Panc1 (cell line): ENCODE measurements at regions not wholly inside any gene's neighbourhood (a gene's known extent, or its start where the extent isn't known, plus 50 kb on each side); places are given as distances from the start of the nearest gene placed in this dataset.

ENCODE experiments used
- ATAC-seq: fragments of 200-7000 bp; cut with Tn5 transposase; 2 replicates; pipeline ENCODE4 v1.9.1; 2020; ENCODE audit warnings: mild to moderate bottlenecking, moderate library complexity
- BruUV-seq: library from RNA; stranded (reverse); fragments of 400-500 nt; replicated peaks from 2 replicates; lab custom pipeline; 2021; lab: Mats Ljungman, UMichigan
- CTCF ChIA-PET: fragments of 300-600 bp; sonication (Branson Sonifier 250); formaldehyde crosslinking; loops from one replicate; lab custom pipeline; 2022; ENCODE audit warnings: antibody characterized with exemption; lab: Charles Lee
- POLR2A ChIA-PET: fragments of 300-600 bp; sonication (Branson Sonifier 250); formaldehyde crosslinking; loops from one replicate; lab custom pipeline; 2022; ENCODE audit warnings: antibody characterized with exemption; lab: Charles Lee
- DNase-seq: peaks from one replicate; pipeline ENCODE4 v3.0.0-alpha.2; 2010; ENCODE audit warnings: low read depth, low spot score
- H3K27ac ChIP-seq: 2 replicates; pipeline ENCODE4 v1.5.1; 2011; ENCODE audit warnings: mild to moderate bottlenecking, low read length, inconsistent platforms
- H3K27me3 ChIP-seq: fragments of 200-500 bp; sonication (Bioruptor generic); 2 replicates; pipeline ENCODE4 v1.6.0; 2014; ENCODE audit warnings: low read length, inconsistent platforms; ENCODE audit not compliant: control insufficient read depth, insufficient read depth
- H3K36me3 ChIP-seq: fragments of 200-500 bp; sonication (Bioruptor generic); 2 replicates; pipeline ENCODE4 v1.5.1; 2014; ENCODE audit warnings: inconsistent platforms, mild to moderate bottlenecking, low read length, moderate library complexity; ENCODE audit not compliant: control insufficient read depth, insufficient read depth
- H3K4me1 ChIP-seq: 2 replicates; pipeline ENCODE4 v1.5.1; 2011; ENCODE audit warnings: inconsistent platforms, mild to moderate bottlenecking, low read length, moderate library complexity; ENCODE audit not compliant: control insufficient read depth, insufficient read depth
- H3K4me3 ChIP-seq, 2 experiments: 2 replicates each; pipeline ENCODE4 v1.5.1; 2011 to 2012; ENCODE audit warnings: low read depth in 2 of 2, low read length in 2 of 2, mild to moderate bottlenecking in 2 of 2, inconsistent platforms in 1 of 2, moderate library complexity in 1 of 2
- H3K9me3 ChIP-seq: fragments of 200-500 bp; sonication (Bioruptor generic); 2 replicates; pipeline ENCODE4 v1.5.1; 2014; ENCODE audit warnings: low read depth, mild to moderate bottlenecking, inconsistent platforms, low read length, moderate library complexity; ENCODE audit not compliant: control insufficient read depth, insufficient read depth
- POLR2AphosphoS5 ChIP-seq: IDR thresholded peaks from 2 replicates; pipeline ENCODE4 v1.6.1; 2012; ENCODE audit warnings: mild to moderate bottlenecking, low read depth, low read length, moderate library complexity
- REST ChIP-seq, 2 experiments: IDR thresholded peaks; 2 replicates each; pipeline ENCODE4 v1.6.1; 2011 to 2012; ENCODE audit warnings: low read depth in 2 of 2, control low read depth in 1 of 2, low read length in 1 of 2, mild to moderate bottlenecking in 1 of 2, moderate library complexity in 1 of 2; ENCODE audit not compliant: insufficient read depth in 1 of 2
- SIN3A ChIP-seq: IDR thresholded peaks from 2 replicates; pipeline ENCODE4 v1.6.1; 2012; ENCODE audit warnings: low read depth, mild to moderate bottlenecking, low read length, moderate library complexity, borderline replicate concordance; ENCODE audit not compliant: insufficient read depth
- TCF7L2 ChIP-seq: IDR thresholded peaks from 2 replicates; pipeline ENCODE4 v1.6.1; 2011; ENCODE audit warnings: mild to moderate bottlenecking, low read depth, low read length, inconsistent platforms
- in situ Hi-C: cut with HindIII; loops from 2 replicates; pipeline ENCODE4 v1.10.0; 2016; ENCODE audit warnings: low sequenced_read_pairs, low pct_unique_long_range_greater_than_20kb
- intact Hi-C: fragments of 100-400 bp; cut with micrococcal nuclease; formaldehyde crosslinking; loops from one replicate; pipeline ENCODE4 v1.10.0; 2022; ENCODE audit not compliant: unreplicated experiment
- TF ChIP-seq, protein P1 (sequence below): fragments of 450-650 bp; IDR thresholded peaks from 2 replicates; pipeline ENCODE4 v1.5.1; 2017; ENCODE audit warnings: mild to moderate bottlenecking

DNA sequence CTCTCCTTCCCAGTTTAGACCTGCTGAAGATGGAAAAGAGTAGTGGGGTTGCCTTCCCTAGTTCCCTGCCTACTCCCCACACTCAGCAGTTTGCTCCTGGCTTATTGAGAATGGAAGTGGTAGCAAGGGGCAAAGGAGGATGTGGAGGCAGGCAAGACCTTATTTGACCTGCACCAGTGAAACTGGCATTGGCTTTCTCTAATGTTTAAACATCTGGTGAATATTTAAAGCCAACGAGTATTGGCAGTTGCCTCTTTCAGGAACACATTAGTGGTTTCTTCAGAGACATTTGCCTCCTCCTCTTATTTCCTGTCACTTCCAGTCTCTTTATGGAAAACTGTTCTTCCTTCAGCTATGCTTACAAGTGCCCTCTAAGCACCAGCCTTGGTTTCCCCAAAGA lies 62.4 kb upstream of the VAV3 start:
- ChIA-PET CTCF (no interaction called here), POLR2A (no interaction called here)
- in situ Hi-C loops (no loop called here), intact Hi-C loops (no loop called here)
- no peak for DNase-seq
- BruUV-seq, result no TSS peak
- ATAC-seq, result no peak
- Histone ChIP-seq H3K4me3 (no peak overlapping the region), H3K4me1 (no peaks in the 10 kb centered on the region), H3K36me3 (no peaks in the 10 kb centered on the region), H3K9me3 (no peaks in the 10 kb centered on the region), H3K27ac (no peak overlapping the region), H3K27me3 (no peaks in the 10 kb centered on the region)
- TF ChIP-seq REST (IDR thresholded peaks at IDR 0.05; ENCODE audit: insufficient read depth in 1 of 2, low read depth in 2 of 2, low read length in 1 of 2) (no peak), SIN3A (no peak), TCF7L2 (no peak)

DNA sequence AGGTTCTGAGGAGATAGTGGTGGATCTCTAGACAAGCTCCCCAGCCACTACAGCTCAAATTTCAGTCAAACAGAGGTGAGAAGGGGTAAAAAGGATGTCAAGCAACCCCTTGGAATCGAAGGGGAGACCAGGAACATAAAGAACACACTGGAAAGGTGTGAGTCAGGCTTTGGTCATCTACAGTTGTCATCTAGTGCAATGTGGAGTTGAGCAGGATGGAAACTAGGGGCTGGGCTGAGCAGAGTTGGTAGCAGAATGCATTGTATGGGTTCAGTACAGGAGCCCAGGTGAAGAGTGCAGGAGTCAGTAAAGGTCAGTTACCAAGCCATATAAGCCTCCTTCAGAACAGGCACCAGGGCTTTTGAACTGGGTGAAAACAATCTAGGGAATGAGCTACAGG lies 52.7 kb upstream of the VAV3 start:
- H3K4me1 ChIP-seq, result no peaks in the 10 kb centered on the region
- no peak for TF ChIP-seq SIN3A
- TF ChIP-seq TCF7L2, result no peak
- TF ChIP-seq, protein P1, sequence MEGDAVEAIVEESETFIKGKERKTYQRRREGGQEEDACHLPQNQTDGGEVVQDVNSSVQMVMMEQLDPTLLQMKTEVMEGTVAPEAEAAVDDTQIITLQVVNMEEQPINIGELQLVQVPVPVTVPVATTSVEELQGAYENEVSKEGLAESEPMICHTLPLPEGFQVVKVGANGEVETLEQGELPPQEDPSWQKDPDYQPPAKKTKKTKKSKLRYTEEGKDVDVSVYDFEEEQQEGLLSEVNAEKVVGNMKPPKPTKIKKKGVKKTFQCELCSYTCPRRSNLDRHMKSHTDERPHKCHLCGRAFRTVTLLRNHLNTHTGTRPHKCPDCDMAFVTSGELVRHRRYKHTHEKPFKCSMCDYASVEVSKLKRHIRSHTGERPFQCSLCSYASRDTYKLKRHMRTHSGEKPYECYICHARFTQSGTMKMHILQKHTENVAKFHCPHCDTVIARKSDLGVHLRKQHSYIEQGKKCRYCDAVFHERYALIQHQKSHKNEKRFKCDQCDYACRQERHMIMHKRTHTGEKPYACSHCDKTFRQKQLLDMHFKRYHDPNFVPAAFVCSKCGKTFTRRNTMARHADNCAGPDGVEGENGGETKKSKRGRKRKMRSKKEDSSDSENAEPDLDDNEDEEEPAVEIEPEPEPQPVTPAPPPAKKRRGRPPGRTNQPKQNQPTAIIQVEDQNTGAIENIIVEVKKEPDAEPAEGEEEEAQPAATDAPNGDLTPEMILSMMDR, result no peak
- TF ChIP-seq POLR2AphosphoS5, result no peak
- no peak for TF ChIP-seq REST (IDR thresholded peaks at IDR 0.05; ENCODE audit: insufficient read depth in 1 of 2, low read depth in 2 of 2, low read length in 1 of 2)
- intact Hi-C loops, result no loop called here
- H3K27me3 ChIP-seq, result no peaks in the 10 kb centered on the region
- in situ Hi-C loops, result no loop called here
- CTCF ChIA-PET, result no interaction called here
- no peak overlapping the region for H3K27ac ChIP-seq
- no TSS peak for BruUV-seq
- POLR2A ChIA-PET, result no interaction called here
- H3K36me3 ChIP-seq, result no peaks in the 10 kb centered on the region
- H3K4me3 ChIP-seq, result no peak overlapping the region
- H3K9me3 ChIP-seq, result no peaks in the 10 kb centered on the region
- DNase-seq (no peak), ATAC-seq (no peak)
